ENCODE measurements at regions not wholly inside any gene's neighbourhood (a gene's known extent, or its start where the extent isn't known, plus 50 kb on each side); places are given as distances from the start of the nearest gene placed in this dataset.

GRCh38 chr3:18075799-18076198, 333.4 kb upstream of the TBC1D5 start:
- DNase-seq = no peak

GRCh38 chr3:18071833-18072232, 329.4 kb upstream of the TBC1D5 start:
- no peak for DNase-seq

- no peak for DNase-seq
Measured at GRCh38 chr3:18070944-18071343, 328.5 kb upstream of the TBC1D5 start.

GRCh38 chr3:18070231-18070630, 327.8 kb upstream of the TBC1D5 start:
- no peak for DNase-seq

GRCh38 chr3:18069568-18069967, 327.1 kb upstream of the TBC1D5 start:
- no peak for DNase-seq

GRCh38 chr3:18066899-18067582, 324.6 kb upstream of the TBC1D5 start:
- no peak for DNase-seq

GRCh38 chr3:18064586-18064985, 322.2 kb upstream of the TBC1D5 start:
- no peak for DNase-seq

- DNase-seq = no peak
Measured at GRCh38 chr3:18062657-18063025, 320.2 kb upstream of the TBC1D5 start.

GRCh38 chr3:18061737-18062656, 319.6 kb upstream of the TBC1D5 start:
- no peak for DNase-seq

- no peak for DNase-seq
Measured at GRCh38 chr3:18058666-18059065, 316.2 kb upstream of the TBC1D5 start.

GRCh38 chr3:18057471-18058091, 315.1 kb upstream of the TBC1D5 start:
- peak; percentile 43 for DNase-seq

- DNase-seq = no peak
Measured at GRCh38 chr3:18054625-18055024, 312.2 kb upstream of the TBC1D5 start.

GRCh38 chr3:18051306-18051705, 308.9 kb upstream of the TBC1D5 start:
- no peak for DNase-seq

GRCh38 chr3:18049096-18049495, 306.7 kb upstream of the TBC1D5 start:
- DNase-seq = no peak

GRCh38 chr3:18047052-18047451, 304.6 kb upstream of the TBC1D5 start:
- DNase-seq = no peak

- peak; percentile 97 for DNase-seq
Measured at GRCh38 chr3:18046131-18046915, 303.9 kb upstream of the TBC1D5 start.

- DNase-seq = no peak
Measured at GRCh38 chr3:18044971-18045880, 302.8 kb upstream of the TBC1D5 start.

- no peak for DNase-seq
Measured at GRCh38 chr3:18044191-18044590, 301.8 kb upstream of the TBC1D5 start.

- DNase-seq = no peak
Measured at GRCh38 chr3:18036450-18036815, 294.0 kb upstream of the TBC1D5 start.

- peak; percentile 21 for DNase-seq
Measured at GRCh38 chr3:18035641-18036449, 293.4 kb upstream of the TBC1D5 start.

GRCh38 chr3:18033581-18034108, 291.2 kb upstream of the TBC1D5 start:
- no peak for DNase-seq

Data from MV-4-11 (cell line).